Activated CD8-positive, alpha-beta memory T cell treated with anti-CD3 and anti-CD28 coated beads, Interleukin-2, amount 50 U/mL, for 24 hours (primary cell): ENCODE measurements at regions not wholly inside any gene's neighbourhood (a gene's known extent, or its start where the extent isn't known, plus 50 kb on each side); places are given as distances from the start of the nearest gene placed in this dataset.
"Not testable (repeated sequence)": the region's sequence is repeated elsewhere in the genome, so short reads cannot be mapped to it uniquely, and the experiment has no call there.

Source experiments
- DNase-seq: peaks from one replicate; pipeline ENCODE4 v3.0.0-alpha.2; 2020; ENCODE audit errors: extremely low read depth

- no peak for DNase-seq
Observed at GRCh38 chr2:18045230-18045629, 166.8 kb downstream of the KCNS3 start.

- not testable (repeated sequence) for DNase-seq
Observed at GRCh38 chr2:18017381-18017780, 138.9 kb downstream of the KCNS3 start.

GRCh38 chr2:18009891-18010290 lies 131.4 kb downstream of the KCNS3 start:
- no peak for DNase-seq

DNA sequence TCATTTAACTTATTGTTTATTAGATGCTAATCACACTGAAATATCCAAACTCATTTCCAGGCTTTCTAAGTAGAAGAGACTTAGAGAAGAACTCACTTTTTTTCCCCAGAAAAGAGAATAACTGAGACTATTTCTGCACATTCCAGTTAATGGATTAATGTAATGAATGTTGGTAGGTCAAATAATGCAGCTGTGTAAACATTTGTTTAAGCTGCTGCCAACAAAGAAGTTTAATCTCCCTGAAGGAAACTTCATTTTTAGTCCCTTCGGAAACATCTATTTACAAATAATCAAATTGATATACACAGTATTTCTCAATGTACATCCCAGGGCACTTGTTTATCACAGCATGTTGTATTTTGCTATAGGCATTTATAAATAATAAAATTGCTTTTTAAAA lies 126.9 kb downstream of the KCNS3 start:
- no peak for DNase-seq

DNA sequence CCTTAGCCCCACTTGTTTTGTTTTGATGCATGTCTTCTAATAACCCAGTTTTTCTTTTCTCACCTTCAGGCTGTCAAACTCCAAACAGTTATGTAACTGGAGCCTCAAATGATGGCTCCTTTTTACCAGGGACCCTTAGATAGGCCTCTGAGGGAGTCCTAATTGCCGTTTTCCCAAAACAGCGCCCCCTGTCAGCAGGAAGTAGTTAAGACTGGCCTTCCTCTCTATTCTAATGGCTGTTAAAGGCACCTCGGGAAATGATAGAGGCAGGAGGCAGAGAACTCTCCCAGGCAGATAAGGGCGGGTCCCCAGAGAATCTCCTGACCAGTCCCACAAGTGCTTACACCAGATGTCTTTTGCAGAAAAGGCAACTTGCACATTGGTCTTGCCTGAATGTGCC lies 123.2 kb downstream of the KCNS3 start:
- no peak for DNase-seq

DNA sequence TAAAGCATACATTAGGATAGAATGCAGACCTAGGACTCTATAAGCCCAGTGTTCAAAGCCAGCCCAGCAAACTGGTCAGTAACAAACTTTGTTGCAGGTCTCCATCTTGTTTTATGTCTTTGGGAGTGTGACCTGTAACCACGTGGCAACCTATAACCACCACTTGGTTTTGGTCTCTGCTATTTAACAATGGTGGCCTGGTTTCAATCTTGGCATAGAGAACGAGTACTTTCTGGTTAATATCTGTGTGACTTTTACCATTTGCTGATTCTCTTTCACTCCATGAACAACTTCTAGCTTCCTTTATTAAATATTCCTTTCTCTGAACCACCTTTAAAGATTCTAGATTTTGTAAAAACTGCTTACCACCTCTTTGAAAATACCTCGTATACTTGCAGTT lies 118.5 kb downstream of the KCNS3 start:
- DNase-seq, result no peak

DNA sequence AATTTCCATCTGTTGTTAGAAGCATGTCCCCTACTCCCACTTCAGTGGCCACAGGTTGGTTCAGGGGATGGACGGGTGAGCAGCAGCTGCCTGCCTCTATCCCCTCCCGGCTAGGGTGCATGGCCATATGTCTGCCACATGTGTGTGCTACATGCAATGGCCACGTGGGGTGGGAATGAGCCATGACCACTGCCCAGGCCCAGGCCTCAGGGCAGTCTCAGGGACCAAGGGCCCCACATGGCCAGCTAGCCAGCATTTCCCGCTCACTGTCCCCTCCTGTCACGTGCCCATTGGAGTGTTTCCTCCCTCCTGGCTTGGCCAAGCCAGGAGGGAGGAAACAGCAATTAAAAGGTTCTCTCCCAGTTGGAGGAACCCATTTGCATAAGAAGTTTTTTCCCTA lies 117.1 kb downstream of the KCNS3 start:
- no peak for DNase-seq
